Suppressor macrophage (primary cell): ENCODE measurements at regions not wholly inside any gene's neighbourhood (a gene's known extent, or its start where the extent isn't known, plus 50 kb on each side); places are given as distances from the start of the nearest gene placed in this dataset.
"Not testable (repeated sequence)": the region's sequence is repeated elsewhere in the genome, so short reads cannot be mapped to it uniquely, and the experiment has no call there.

Experiments used
- DNase-seq, 4 experiments: peaks; one replicate each; pipeline ENCODE4 v3.0.0-alpha.2; 2020 to 2022

DNA sequence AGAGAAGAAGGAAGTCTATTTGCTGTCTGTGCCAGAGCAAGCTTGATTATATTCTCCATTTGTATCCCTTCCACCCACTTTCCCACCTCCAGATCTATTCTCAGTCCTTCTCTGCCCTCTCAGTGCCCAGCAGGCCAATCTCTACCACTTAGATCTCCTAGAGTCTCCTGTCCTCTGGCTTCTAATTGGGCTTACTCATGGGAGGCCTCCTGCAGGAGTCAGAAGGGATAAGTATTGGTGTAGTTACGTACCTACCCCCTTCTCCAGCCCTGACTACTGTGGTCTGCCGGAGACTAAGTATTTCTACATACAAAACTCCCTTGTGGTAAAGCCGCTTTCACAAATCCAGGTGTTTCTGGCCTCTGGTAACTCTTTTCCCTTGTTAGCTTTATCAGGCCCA is 221.2 kb downstream of the PTGER3 start:
- no peak for DNase-seq

DNA sequence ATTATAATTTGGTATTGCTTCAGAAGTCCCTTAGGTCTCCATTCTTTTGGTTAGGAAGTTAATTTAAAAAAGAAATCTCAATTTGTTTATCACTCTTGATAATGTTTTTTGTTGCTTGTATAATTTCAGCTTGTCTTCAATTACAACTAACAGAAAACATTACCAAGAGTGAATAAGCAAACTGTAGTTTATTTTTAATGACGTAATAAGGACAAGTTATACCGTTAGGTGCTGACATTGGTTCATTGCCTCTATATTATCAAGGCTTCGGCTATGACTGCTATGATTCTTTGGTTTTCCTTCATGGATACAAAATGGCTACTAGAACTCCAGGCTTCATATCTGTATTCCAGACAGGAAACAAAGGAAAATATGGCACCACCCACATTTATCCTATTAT is 220.6 kb downstream of the PTGER3 start:
- DNase-seq = no peak

GRCh38 chr1:70828177-70828576 is 219.4 kb downstream of the PTGER3 start:
- DNase-seq = no peak

DNA sequence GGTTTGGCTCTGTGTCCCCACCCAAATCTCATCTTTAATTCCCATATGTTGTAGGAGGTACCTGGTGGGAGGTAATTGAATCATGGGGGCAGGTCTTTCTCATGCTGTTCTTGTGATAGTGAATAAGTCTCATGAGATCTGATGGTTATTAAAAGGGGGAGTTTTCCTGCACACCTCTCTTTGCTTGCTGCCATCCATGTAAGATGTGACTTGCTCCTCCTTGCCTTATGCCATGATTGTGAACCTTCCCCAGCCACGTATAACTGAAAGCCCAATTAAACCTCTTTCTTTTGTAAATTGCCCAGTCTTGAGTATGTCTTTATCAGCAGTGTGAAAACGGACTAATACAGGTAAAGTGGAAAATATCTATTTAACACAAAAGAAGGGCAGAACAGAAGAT is 213.3 kb downstream of the PTGER3 start:
- DNase-seq = not testable (repeated sequence)

- DNase-seq = no peak
These were observed 211.2 kb downstream of the PTGER3 start for GRCh38 chr1:70836456-70836855.

GRCh38 chr1:70840260-70840953 is 207.2 kb downstream of the PTGER3 start:
- DNase-seq = no peak

GRCh38 chr1:70842562-70842961 is 205.1 kb downstream of the PTGER3 start:
- no peak for DNase-seq

DNA sequence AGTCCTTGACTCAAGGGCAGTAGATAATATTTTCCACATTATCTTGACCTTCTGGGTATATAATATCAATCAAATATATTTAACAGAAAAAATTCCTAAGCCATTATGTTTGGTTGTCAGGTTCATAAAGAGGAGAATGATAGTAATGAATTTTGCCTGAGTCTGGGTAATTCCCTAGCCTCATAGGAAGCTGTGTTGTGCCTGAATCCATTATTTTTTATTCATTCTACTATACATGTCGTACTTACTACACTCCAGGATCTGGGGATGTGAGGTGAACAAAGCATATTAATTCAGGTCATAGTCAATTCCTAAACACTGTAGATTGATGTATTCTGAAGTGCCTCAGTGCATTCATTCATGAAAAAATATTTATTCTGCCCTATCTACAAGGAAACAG is 204.2 kb downstream of the PTGER3 start:
- no peak for DNase-seq

- DNase-seq = no peak
These were observed 200.6 kb downstream of the PTGER3 start for GRCh38 chr1:70847013-70847412.

DNA sequence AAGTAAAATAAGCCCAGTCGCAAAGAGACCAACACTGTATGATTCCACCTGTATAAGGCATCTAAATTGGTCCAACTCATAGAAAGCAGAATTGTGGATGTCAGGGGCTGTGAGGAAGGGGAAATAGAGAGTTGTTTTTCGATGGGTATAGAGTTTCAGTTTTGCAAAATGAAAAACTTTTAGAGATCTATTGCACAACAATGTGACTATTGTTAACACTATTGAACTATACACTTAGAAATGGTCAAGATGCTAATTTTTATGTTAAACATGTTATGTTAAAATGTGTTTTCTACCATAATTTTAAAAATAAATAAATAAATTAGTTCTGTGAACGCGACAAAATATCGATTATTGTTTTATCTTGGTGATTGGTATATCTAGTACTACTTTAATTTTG is 192.4 kb downstream of the PTGER3 start:
- no peak for DNase-seq

DNA sequence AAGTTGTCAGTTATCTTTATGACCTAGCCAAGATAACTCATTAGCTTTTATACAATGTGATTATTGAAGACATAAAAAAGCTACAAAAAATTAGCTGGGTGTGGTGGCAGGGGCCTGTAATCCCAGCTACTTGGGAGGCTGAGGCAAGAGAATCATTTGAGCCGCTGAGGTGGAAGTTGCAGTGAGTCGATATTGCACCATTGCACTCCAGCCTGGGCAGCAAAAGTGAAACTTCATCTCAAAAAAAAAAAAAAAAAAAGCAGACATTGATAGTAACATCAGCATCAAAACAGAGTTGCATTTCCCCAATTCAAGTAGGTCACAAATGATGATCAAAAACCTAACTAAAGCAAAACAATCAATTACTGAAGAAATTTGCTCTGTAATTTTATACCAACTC is 191.4 kb downstream of the PTGER3 start:
- DNase-seq = peak in 3 of 4 experiments; percentile 26 to 34 (median 26)

DNA sequence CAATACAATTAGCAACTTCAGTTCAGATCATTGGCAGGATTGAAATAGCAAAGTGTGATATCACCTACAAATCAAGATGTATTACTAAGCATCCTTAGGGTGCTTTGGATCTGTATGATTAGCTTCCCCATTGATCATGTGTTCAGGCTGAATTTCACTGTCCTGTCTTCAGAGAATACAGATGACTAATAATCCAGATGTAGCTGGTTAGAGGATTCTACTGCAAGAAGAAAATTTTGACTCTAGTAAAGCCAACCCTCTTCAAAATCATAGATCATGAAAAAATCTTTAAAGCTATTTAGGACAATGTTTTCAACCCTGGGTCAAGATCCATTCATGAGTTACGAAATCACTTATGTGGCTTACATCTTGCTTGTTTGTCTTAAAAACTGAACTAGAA is 184.4 kb downstream of the PTGER3 start:
- no peak for DNase-seq

- no peak for DNase-seq
These were observed 183.3 kb downstream of the PTGER3 start for GRCh38 chr1:70864302-70864701.

GRCh38 chr1:70866542-70867264 is 180.9 kb downstream of the PTGER3 start:
- peak; percentile 31 to 53 (median 46) for DNase-seq

- no peak for DNase-seq
These were observed 175.8 kb downstream of the PTGER3 start for GRCh38 chr1:70871790-70872189.

DNA sequence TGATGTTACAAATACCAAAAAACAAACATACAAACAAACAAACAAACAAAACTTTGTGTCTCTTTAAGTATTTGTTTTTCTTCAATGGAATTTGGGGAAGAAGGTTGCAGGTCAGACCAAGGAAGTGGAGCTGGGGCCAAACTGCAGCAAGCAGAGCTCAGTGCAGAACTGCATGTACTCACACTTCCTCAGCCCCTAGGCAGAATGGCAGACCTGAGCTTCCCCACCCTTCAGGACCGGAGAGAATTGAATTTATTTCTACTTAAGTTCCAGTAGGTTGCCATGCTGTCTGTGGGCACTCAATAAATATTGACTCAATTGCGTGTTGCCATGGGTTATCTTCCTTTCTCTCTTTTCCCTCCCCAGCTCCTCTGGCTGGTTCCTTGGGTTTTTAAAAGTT is 173.6 kb downstream of the PTGER3 start:
- peak; percentile 29 to 68 (median 62) for DNase-seq

DNA sequence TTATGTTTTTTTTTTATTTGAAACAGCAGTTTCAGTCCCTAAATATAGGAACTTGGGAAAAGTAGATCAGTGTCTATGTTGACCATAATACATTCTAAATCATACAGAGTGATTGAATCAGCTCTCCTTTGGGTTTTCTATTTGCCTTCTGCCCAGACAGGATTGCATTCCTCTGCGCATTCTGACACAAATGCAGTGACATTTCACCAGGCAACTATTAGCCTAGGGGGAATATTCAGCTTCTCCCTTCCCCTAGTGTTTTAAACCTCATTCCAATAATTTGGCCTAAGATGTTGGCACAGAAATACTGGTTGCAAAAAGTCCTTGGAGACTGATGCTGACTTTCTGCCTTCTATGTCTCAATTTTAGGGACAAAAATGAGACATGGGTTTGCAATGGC is 172.8 kb downstream of the PTGER3 start:
- DNase-seq = no peak

GRCh38 chr1:70877343-70877742 is 170.3 kb downstream of the PTGER3 start:
- no peak for DNase-seq

DNA sequence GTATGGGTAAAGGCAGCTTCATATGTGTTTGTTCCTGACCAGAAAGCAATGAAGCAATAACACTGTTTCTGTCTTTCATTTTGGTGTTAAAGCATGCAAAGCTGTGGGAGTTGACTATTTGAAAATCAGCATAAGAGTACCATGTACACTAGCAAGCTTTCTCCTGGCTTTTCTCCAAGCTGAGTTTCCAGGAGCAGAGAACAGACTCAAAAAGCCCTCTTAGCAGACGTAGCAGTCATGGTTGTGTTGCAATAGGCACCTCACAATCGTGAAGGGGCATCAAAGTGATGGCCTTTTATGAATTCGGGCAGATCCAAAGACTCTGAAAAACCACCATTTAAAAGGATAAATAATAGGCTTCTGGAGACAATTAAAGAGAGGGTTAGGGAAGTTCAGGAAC is 159.7 kb downstream of the PTGER3 start:
- no peak for DNase-seq

GRCh38 chr1:70888722-70889121 is 158.9 kb downstream of the PTGER3 start:
- no peak for DNase-seq

GRCh38 chr1:70890408-70890807 is 157.2 kb downstream of the PTGER3 start:
- no peak for DNase-seq

DNA sequence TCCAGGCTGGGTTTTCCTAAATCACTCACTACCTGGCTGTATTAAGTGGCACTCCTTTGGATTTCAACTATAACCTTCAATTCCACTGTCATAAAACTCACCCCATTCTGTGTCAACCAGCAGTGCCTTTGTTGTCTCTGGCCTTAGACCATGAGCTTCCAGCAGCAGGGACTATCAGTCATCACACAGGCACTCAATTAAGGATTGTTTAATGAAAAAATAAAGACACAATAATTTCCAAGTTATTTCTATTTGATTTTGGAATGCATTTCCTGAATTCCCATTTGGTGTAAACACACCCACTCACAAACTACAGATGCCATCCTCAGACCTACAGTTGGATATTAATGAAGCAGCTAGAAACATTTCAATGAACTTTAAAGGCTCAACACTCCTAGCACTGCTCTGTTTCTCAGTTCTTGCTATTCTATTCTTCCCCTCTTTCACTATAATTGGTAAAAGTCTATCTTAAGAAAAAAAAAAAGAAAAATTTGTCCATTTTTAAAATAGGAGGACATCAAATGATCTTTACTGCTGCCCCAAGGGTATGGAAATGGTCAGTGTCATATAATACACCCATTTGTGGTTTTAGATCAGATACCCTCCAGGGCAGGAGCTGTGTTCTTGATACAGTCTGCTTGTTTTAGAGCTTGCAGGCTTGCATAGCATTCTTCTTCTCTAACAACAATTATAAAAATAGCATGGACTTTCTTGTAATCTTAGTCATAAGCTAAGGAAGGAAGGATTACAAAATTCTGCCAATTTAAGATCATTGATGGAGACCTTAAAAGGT is 156.4 kb downstream of the PTGER3 start:
- peak in 2 of 4 experiments; percentile 3 to 18 for DNase-seq

DNA sequence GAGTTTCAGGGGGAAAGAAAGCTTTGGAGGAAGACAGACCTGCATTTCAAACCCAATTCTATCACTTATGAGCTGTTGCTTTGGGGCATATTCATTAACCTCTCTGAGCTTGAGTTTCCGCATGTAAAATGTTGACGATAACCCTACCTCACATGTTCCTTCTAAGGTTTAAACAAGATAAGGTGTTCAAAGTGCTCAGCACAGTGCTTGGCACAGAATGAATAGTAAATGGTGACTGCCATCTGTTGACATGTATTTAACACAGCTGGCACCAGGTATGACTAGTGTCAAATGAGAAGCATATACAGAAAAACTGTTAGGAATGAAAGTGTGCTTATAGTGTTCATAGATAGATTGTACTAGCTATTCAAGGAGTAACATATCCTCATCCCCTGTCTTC is 155.5 kb downstream of the PTGER3 start:
- DNase-seq = no peak

- DNase-seq = peak in 3 of 4 experiments; percentile 12 to 64 (median 53)
These were observed 154.7 kb downstream of the PTGER3 start for GRCh38 chr1:70892930-70893329.
